HEK293T (cell line): ENCODE measurements at regions not wholly inside any gene's neighbourhood (a gene's known extent, or its start where the extent isn't known, plus 50 kb on each side); places are given as distances from the start of the nearest gene placed in this dataset.

Experiments used
- ELF4 ChIP-seq: fragments of 450-650 bp; IDR thresholded peaks from 2 replicates; pipeline ENCODE4 v1.6.1; 2017; ENCODE audit warnings: antibody characterized with exemption
- LEF1 ChIP-seq: fragments of 450-650 bp; IDR thresholded peaks from 2 replicates; pipeline ENCODE4 v1.6.1; 2017; ENCODE audit warnings: mild to moderate bottlenecking, borderline replicate concordance
- PKNOX1 ChIP-seq: fragments of 450-650 bp; IDR thresholded peaks from 2 replicates; pipeline ENCODE4 v1.6.1; 2016
- SP1 ChIP-seq: fragments of 450-650 bp; IDR thresholded peaks from 2 replicates; pipeline ENCODE4 v1.6.1; 2017
- SUZ12 ChIP-seq: fragments of 450-650 bp; IDR thresholded peaks from 2 replicates; pipeline ENCODE4 v1.6.1; 2016; ENCODE audit warnings: mild to moderate bottlenecking

- no peak for TF ChIP-seq ELF4
- TF ChIP-seq SUZ12 = no peak
- no peak for TF ChIP-seq SP1
- TF ChIP-seq PKNOX1 = no peak
- TF ChIP-seq LEF1 = no peak
These were observed 65.1 kb upstream of the TNRC6B start for GRCh38 chr22:40112595-40112994.
